HG03175 (cell line): ENCODE measurements at regions not wholly inside any gene's neighbourhood (a gene's known extent, or its start where the extent isn't known, plus 50 kb on each side); places are given as distances from the start of the nearest gene placed in this dataset.

Source experiments
- ATAC-seq: cut with Tn5 transposase; IDR thresholded peaks from one replicate; pipeline ENCODE4 v1.9.1; 2021; ENCODE audit warnings: mild to moderate bottlenecking, moderate library complexity; ENCODE audit not compliant: unreplicated experiment

- ATAC-seq, result no peak
Measured at GRCh38 chr6:137434640-137435039, 59.6 kb downstream of the OLIG3 start.

GRCh38 chr6:137432054-137432611 is 62.1 kb downstream of the OLIG3 start:
- ATAC-seq, result peak; percentile 67

DNA sequence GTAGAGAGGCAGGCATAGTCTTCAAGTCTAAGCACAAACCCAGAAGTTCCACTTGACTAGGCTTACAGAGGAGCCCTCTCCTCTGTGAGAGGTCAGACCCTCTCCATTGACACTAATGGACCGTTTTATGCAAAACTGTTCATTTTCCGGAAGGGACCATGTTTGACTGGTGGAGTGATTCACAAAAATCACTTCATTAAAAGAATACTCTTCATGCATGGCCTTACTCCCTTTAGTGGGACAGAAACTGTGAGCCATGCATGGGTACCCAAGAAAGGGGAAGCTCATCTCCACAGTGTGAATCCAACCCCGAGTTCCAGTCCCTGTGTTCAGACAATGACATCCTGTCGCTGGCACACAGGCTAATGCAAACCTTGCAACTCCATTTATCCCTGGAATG is 63.2 kb downstream of the OLIG3 start:
- ATAC-seq, result peak; percentile 70

GRCh38 chr6:137427656-137428290 is 66.4 kb downstream of the OLIG3 start:
- no peak for ATAC-seq

DNA sequence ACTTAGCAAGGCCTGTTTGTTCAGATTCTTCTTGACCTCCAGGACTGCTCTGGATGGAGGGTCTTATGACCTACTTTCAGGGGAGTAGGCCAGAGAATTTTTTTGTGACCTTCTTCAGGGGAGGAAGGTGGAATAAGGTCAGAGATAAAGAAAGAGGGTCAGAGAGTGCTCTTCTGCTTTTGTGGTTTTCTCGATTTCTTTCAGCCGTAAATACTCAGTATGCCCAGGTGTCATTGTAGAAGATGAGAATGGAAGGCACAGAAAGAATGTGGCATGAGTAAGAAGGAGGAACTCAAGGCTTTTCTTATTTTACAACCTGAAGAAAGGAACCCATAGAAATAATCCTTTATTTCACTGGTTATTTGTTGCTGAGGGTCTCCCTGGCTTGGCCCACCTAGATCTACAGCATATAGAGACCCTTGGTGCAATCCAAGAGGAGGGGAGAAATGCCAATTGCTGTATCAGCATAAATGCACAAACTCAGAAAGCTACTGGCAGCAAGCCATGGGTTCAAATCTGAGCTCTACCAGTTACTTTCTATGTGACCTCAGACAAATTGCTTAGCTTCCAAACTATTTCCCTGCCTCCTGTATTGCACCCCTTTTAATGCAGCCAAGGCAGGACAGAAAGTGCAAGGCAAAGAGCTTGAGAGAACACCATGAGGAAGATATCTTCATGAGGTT is 68.0 kb downstream of the OLIG3 start:
- ATAC-seq, result peak; percentile 57

GRCh38 chr6:137424251-137424650 is 69.9 kb downstream of the OLIG3 start:
- ATAC-seq, result no peak

DNA sequence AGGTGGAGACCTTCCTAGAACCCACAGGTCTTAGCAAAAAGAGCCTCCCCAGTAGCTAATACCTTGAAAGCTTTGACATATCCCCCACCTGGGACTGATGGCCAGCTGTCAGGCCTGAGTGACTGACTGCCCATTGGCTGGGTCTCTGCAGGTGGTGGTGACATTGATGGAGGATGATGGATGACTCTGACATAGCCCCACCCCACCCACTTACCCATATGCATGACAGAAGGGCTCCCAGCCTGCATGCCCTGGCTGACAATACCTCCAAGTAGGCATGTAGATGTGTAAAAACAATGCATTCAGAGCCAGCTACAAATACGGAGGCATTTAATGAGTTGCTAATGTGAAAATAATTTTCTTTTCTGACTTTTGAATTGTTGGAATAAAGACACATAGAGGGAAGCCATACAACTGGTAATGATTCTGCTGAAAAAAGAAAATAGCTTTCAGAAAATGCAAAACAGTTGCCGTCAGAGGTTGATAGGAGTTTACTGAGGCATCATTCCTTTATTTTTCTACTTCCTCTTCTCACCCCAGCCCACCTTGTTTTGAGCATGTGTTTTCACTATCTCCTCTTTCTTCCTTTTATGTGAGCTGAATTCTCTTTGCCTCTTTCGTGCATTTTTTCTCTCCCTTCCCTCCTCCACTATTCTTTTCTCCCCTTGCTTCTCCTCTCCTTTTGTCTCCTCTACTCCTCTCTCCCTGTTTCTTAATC is 70.6 kb downstream of the OLIG3 start:
- no peak for ATAC-seq

- ATAC-seq, result no peak
Measured at GRCh38 chr6:137417396-137417795, 76.8 kb downstream of the OLIG3 start.

DNA sequence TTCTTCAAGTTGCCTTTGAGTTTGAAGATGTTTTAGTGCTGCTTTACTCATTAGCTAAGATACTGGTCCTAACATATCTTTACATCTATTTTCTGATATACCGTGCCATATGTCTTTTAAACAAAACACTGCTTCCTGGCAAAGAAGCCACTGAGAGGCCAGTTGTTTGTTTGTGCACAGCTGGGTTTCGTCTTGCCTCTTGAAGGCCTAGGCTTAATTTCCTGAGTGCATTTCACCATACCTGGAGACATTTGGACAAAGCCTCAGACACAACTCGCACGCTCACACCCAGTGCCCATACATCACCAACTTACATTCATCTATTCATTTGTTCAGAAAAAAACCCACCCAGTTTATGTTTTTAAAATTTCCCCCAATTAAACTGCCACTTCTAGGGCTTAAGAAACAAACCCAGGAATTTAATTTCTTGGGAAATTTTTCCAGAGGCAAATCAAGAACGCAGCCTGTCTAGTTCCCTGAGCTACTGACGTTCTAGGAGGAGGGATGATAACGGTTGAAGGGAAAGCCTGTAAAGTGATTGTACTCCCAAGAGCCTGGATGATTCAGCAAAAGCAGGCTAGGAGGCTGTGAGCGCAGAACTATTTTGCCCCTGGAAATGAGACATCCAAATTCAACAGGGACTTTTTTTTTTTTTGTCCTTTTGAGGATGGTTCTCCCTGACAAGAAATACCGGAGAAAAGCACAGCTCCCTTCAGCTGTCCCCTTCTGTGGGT is 77.7 kb downstream of the OLIG3 start:
- no peak for ATAC-seq

- ATAC-seq, result no peak
Measured at GRCh38 chr6:137415834-137416190, 78.4 kb downstream of the OLIG3 start.

DNA sequence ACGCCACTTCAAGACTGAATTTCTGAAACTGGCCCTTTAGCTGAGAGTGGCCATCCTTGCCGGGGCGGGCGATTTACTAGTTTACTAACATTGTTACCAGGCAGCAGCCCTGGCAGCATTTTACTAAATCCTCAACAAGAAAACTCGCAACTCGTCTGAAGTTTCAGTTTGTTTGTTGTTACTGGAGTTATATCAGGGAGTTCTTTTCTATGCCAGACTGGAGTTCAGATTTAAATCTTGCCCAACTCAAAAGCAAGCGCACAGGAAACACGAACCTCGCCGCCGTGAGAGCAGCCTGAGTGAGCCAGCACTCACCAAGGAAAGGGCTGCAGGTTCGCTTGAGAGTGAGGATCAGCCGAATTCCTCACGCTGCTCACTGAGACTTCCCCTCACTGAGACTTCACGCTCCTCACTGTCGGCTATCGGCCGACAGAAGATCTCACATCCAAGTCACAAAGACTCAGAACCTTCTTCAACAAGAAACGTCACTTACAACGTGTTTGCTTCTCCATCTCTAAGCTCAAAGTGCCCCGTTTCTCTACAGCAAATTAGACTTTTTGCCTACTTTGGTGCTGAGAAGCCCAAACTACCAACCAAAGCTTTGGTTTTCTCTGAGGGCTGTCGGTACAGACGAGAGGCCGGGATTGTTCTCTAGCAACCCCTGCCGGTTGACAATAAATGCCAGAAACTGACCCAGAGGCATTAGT is 78.9 kb downstream of the OLIG3 start:
- peak; percentile 92 for ATAC-seq

GRCh38 chr6:137414599-137414998 is 79.6 kb downstream of the OLIG3 start:
- ATAC-seq, result no peak

- ATAC-seq, result no peak
Measured at GRCh38 chr6:137413482-137413881, 80.7 kb downstream of the OLIG3 start.

GRCh38 chr6:137412562-137412961 is 81.6 kb downstream of the OLIG3 start:
- no peak for ATAC-seq

- ATAC-seq, result no peak
Measured at GRCh38 chr6:137409266-137409777, 84.9 kb downstream of the OLIG3 start.

DNA sequence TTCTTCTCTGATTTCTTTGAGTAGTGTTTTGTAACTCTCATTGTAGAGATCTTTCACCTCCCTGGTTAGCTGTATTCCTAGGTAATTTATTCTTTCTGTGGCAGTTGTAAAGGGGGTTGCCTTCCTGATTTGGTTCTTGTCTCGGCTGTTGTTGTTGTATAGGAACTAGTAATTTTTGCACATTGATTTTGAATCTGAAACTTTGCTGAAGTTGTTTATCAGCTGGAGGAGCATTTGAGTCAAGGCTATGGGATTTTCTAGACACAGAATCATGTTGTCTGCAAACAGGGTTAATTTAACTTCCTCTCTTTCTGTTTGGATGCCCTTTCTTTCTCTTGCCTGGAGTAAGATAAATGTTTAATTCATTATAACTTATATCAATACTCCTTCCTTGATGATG is 86.4 kb downstream of the OLIG3 start:
- no peak for ATAC-seq

GRCh38 chr6:137405806-137406205 is 88.4 kb downstream of the OLIG3 start:
- ATAC-seq, result no peak

GRCh38 chr6:137403855-137404254 is 90.3 kb downstream of the OLIG3 start:
- ATAC-seq, result no peak

DNA sequence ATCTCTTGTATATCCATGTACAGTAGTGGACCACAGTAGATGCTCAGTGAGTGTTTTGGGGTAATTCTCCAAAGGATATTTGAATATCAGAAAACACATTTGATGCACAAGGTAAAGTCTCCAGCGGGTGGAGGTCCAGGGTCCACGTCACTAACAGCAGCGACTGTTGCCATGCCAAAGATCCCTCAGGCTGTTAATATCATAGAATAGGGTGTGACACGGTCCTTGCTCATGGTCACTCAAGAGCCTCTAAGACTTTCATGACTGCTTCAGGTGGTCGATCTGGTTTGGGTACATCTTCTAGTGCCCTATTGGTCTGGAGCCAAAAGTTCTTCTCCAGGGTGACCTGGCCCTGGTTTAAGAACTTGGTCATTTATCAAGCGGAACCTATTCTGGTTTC is 90.8 kb downstream of the OLIG3 start:
- ATAC-seq, result no peak

GRCh38 chr6:137402143-137402680 is 92.0 kb downstream of the OLIG3 start:
- ATAC-seq, result no peak
